IMR-90 (cell line): ENCODE measurements at regions not wholly inside any gene's neighbourhood (a gene's known extent, or its start where the extent isn't known, plus 50 kb on each side); places are given as distances from the start of the nearest gene placed in this dataset.

Source experiments
- ATAC-seq: fragments of 200-7000 bp; cut with Tn5 transposase; 2 replicates; pipeline ENCODE4 v1.9.1; 2020; ENCODE audit warnings: low read depth, mild to moderate bottlenecking, moderate library complexity
- BruUV-seq: library from RNA; stranded (reverse); fragments of 400-500 nt; replicated peaks from 2 replicates; lab custom pipeline; 2021; lab: Mats Ljungman, UMichigan
- CTCF ChIA-PET: fragments of 300-600 bp; formaldehyde crosslinking; extraction: SDS; loops from one replicate; lab custom pipeline; 2021; ENCODE audit warnings: antibody characterized with exemption; lab: Yijun Ruan, JAX
- POLR2A ChIA-PET: fragments of 300-600 bp; sonication (Branson Sonifier 250); formaldehyde crosslinking; loops from one replicate; lab custom pipeline; 2022; ENCODE audit warnings: antibody characterized with exemption; ENCODE audit not compliant: unreplicated experiment; lab: Charles Lee
- DNase-seq: peaks from one replicate; pipeline ENCODE4 v3.0.0; 2013
- H2AFZ ChIP-seq: replicated peaks from 2 replicates; pipeline ENCODE3; 2013; ENCODE audit warnings: low read length, mild to moderate bottlenecking; ENCODE audit not compliant: poor library complexity
- H2AK5ac ChIP-seq: 2 replicates; pipeline ENCODE4 v1.6.1; 2013; ENCODE audit warnings: low read depth, low read length, inconsistent platforms
- H2AK9ac ChIP-seq: replicated peaks from 2 replicates; pipeline ENCODE3; 2013; ENCODE audit warnings: mild to moderate bottlenecking, low read depth, low read length, moderate library complexity; ENCODE audit not compliant: poor library complexity
- H2BK120ac ChIP-seq: 2 replicates; pipeline ENCODE4 v1.6.1; 2013; ENCODE audit warnings: low read depth, low read length, inconsistent platforms
- H2BK15ac ChIP-seq: 3 replicates; pipeline ENCODE4 v1.6.1; 2013; ENCODE audit warnings: low read depth, low read length, inconsistent platforms
- H2BK20ac ChIP-seq: 2 replicates; pipeline ENCODE4 v1.6.1; 2013; ENCODE audit warnings: low read depth, mild to moderate bottlenecking, inconsistent platforms, low read length, moderate library complexity
- H2BK5ac ChIP-seq: 2 replicates; pipeline ENCODE4 v1.6.1; 2013; ENCODE audit warnings: mild to moderate bottlenecking, low read depth, low read length, inconsistent platforms; ENCODE audit not compliant: poor library complexity, severe bottlenecking
- H3K14ac ChIP-seq: replicated peaks from 2 replicates; pipeline ENCODE4 v1.6.1; 2013; ENCODE audit warnings: low read depth, low read length, inconsistent platforms
- H3K18ac ChIP-seq: 2 replicates; pipeline ENCODE4 v1.6.1; 2013; ENCODE audit warnings: low read depth, low read length, control low read depth
- H3K23ac ChIP-seq: 2 replicates; pipeline ENCODE4 v1.6.1; 2013; ENCODE audit warnings: low read depth, low read length, inconsistent platforms
- H3K27ac ChIP-seq: 2 replicates; pipeline ENCODE4 v1.5.1; 2013; ENCODE audit warnings: mild to moderate bottlenecking, control low read depth, low read length; ENCODE audit not compliant: insufficient read depth
- H3K27me3 ChIP-seq: 2 replicates; pipeline ENCODE4 v1.6.1; 2013; ENCODE audit warnings: low read length; ENCODE audit not compliant: control insufficient read depth, insufficient read depth
- H3K36me3 ChIP-seq: 2 replicates; pipeline ENCODE4 v1.6.1; 2013; ENCODE audit warnings: low read length, mixed read lengths; ENCODE audit not compliant: control insufficient read depth, insufficient read depth
- H3K4ac ChIP-seq: 2 replicates; pipeline ENCODE4 v1.6.1; 2013; ENCODE audit warnings: low read depth, low read length, inconsistent platforms
- H3K4me1 ChIP-seq: 2 replicates; pipeline ENCODE4 v1.6.1; 2013; ENCODE audit warnings: low read length, mixed read lengths; ENCODE audit not compliant: control insufficient read depth, insufficient read depth
- H3K4me2 ChIP-seq: 2 replicates; pipeline ENCODE4 v1.6.1; 2013; ENCODE audit warnings: low read depth, mild to moderate bottlenecking, control low read depth, low read length, moderate library complexity
- H3K4me3 ChIP-seq: 2 replicates; pipeline ENCODE4 v1.5.1; 2013; ENCODE audit warnings: low read depth, mild to moderate bottlenecking, control low read depth, low read length, moderate library complexity; ENCODE audit not compliant: insufficient read depth
- H3K56ac ChIP-seq: 2 replicates; pipeline ENCODE4 v1.6.1; 2013; ENCODE audit warnings: low read length, inconsistent platforms; ENCODE audit not compliant: insufficient read depth; ENCODE audit errors: extremely low read depth
- H3K79me1 ChIP-seq, 2 experiments: 2 replicates each; pipeline ENCODE4 v1.6.1; 2013; ENCODE audit warnings: low read length in 2 of 2, inconsistent platforms in 1 of 2, low read depth in 1 of 2
- H3K9ac ChIP-seq: 2 replicates; pipeline ENCODE4 v1.6.1; 2013; ENCODE audit warnings: low read depth, low read length, control low read depth
- H3K9me1 ChIP-seq: 2 replicates; pipeline ENCODE4 v1.6.1; 2013; ENCODE audit warnings: low read length, inconsistent platforms; ENCODE audit not compliant: insufficient read depth
- H3K9me3 ChIP-seq: 2 replicates; pipeline ENCODE4 v1.6.1; 2013; ENCODE audit warnings: low read length; ENCODE audit not compliant: control insufficient read depth, insufficient read depth
- H4K20me1 ChIP-seq: 2 replicates; pipeline ENCODE4 v1.6.1; 2013; ENCODE audit warnings: low read length, inconsistent platforms; ENCODE audit not compliant: insufficient read depth
- H4K5ac ChIP-seq: 2 replicates; pipeline ENCODE4 v1.6.1; 2013; ENCODE audit warnings: mild to moderate bottlenecking, low read depth, low read length, control low read depth
- H4K8ac ChIP-seq, 2 experiments: 2 replicates each; pipeline ENCODE4 v1.6.1; 2013; ENCODE audit warnings: low read depth in 2 of 2, low read length in 2 of 2, control low read depth in 1 of 2, inconsistent platforms in 1 of 2
- H4K91ac ChIP-seq: 2 replicates; pipeline ENCODE4 v1.6.1; 2013; ENCODE audit warnings: low read depth, low read length, inconsistent platforms; ENCODE audit not compliant: insufficient read depth
- BHLHE40 ChIP-seq: fragments of 150-350 bp; IDR thresholded peaks from 2 replicates; pipeline ENCODE4 v1.6.1; 2016; ENCODE audit warnings: mild to moderate bottlenecking, low read depth, low read length
- CEBPB ChIP-seq: IDR thresholded peaks from 2 replicates; pipeline ENCODE4 v1.6.1; 2012; ENCODE audit warnings: low read depth, low read length, improper control_type of control experiment
- CHD1 ChIP-seq: IDR thresholded peaks from 2 replicates; pipeline ENCODE4 v1.6.1; 2012; ENCODE audit warnings: low read depth, low read length, improper control_type of control experiment
- FOS ChIP-seq: fragments of 150-350 bp; IDR thresholded peaks from 2 replicates; pipeline ENCODE4 v1.6.1; 2016; ENCODE audit warnings: low read depth, low read length
- MAFK ChIP-seq: IDR thresholded peaks from 2 replicates; pipeline ENCODE4 v1.6.1; 2012; ENCODE audit warnings: low read depth, low read length, improper control_type of control experiment
- MAZ ChIP-seq: IDR thresholded peaks from 2 replicates; pipeline ENCODE4 v1.6.1; 2012; ENCODE audit warnings: low read depth, mild to moderate bottlenecking, low read length, improper control_type of control experiment, moderate library complexity, borderline replicate concordance
- MXI1 ChIP-seq: IDR thresholded peaks from 2 replicates; pipeline ENCODE4 v1.6.1; 2012; ENCODE audit warnings: low read depth, mild to moderate bottlenecking, low read length, moderate library complexity, borderline replicate concordance
- NFE2L2 ChIP-seq: fragments of 150-350 bp; IDR thresholded peaks from 2 replicates; pipeline ENCODE4 v1.6.1; 2016; ENCODE audit warnings: low read depth, mild to moderate bottlenecking, low read length
- POLR2A ChIP-seq: IDR thresholded peaks from 2 replicates; pipeline ENCODE4 v1.6.1; 2012; ENCODE audit warnings: mild to moderate bottlenecking, low read depth, low read length
- RAD21 ChIP-seq: IDR thresholded peaks from 2 replicates; pipeline ENCODE4 v1.6.1; 2012; ENCODE audit warnings: low read length, improper control_type of control experiment
- RCOR1 ChIP-seq: IDR thresholded peaks from 2 replicates; pipeline ENCODE4 v1.6.1; 2012; ENCODE audit warnings: mild to moderate bottlenecking, low read length, improper control_type of control experiment; ENCODE audit not compliant: insufficient replicate concordance
- RFX5 ChIP-seq: IDR thresholded peaks from 2 replicates; pipeline ENCODE4 v1.8.0; 2012; ENCODE audit warnings: low read depth, mild to moderate bottlenecking, low read length, moderate library complexity
- SMC3 ChIP-seq: fragments of 150-350 bp; IDR thresholded peaks from 2 replicates; pipeline ENCODE4 v1.6.1; 2016; ENCODE audit warnings: low read depth, mild to moderate bottlenecking, antibody characterized with exemption, low read length, moderate library complexity
- WGBS, 2 experiments: methylation state at CpG; one replicate each; pipeline versions ENCODE4 v1.1.5 to v1.1.7; 2013; ENCODE audit warnings: missing lambda C conversion rate in 2 of 2; ENCODE audit not compliant: insufficient read length in 1 of 2; ENCODE audit errors: extremely low coverage in 2 of 2; 5-methylcytosine and 5-hydroxymethylcytosine counted together
- dilution Hi-C: fragments of 300-500 bp; cut with HindIII; formaldehyde crosslinking; loops from one replicate; pipeline ENCODE4 v1.14.3; 2018; ENCODE audit warnings: low sequenced_read_pairs; ENCODE audit not compliant: unreplicated experiment
- in situ Hi-C: fragments of 300-500 bp; cut with MboI; formaldehyde crosslinking; loops from 3 replicates; pipeline ENCODE4 v1.14.3; 2019; ENCODE audit warnings: low sequenced_read_pairs, inconsistent platforms, mixed read lengths
- intact Hi-C: fragments of 100-400 bp; cut with micrococcal nuclease; formaldehyde crosslinking; loops from 2 replicates; pipeline ENCODE4 v1.10.0; 2022
- TF ChIP-seq, protein P1 (sequence below): fragments of 150-350 bp; IDR thresholded peaks from 2 replicates; pipeline ENCODE4 v1.6.1; 2017; ENCODE audit warnings: mild to moderate bottlenecking, antibody characterized with exemption, low read length, low read depth
- TF ChIP-seq, protein P2 (sequence below): conservative IDR thresholded peaks from 2 replicates; pipeline ENCODE4 v1.5.1; 2012; ENCODE audit warnings: mild to moderate bottlenecking, low read depth, low read length, improper control_type of control experiment
- TF ChIP-seq, protein P3 (sequence below): fragments of 150-350 bp; IDR thresholded peaks from 2 replicates; pipeline ENCODE4 v1.6.1; 2016; ENCODE audit warnings: low read depth, mild to moderate bottlenecking, low read length, moderate library complexity, borderline replicate concordance

DNA sequence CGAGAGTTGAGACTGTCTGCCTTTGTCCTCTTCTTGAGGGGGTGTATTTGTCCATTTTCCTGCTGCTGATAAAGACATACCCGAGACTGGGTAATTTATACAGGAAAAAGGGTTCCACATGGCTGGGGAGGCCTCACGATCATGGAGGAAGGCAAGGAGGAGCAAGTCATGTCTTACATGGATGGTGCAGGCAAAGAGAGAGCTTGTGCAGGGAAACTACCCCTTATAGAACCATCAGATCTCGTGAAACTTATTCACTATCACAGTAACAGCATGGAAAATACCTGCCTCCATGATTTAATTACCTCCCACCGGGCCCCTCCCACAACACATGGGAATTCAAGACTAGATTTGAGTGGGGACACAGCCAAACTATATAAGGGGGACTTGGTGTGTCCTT is 338.2 kb upstream of the TNRC6C start:
- Histone ChIP-seq H2BK5ac (peak overlapping the region; percentile 9), H3K27me3 (no peaks in the 10 kb centered on the region), H2AK9ac (no peak overlapping the region), H3K14ac (no peak overlapping the region), H3K23ac (no peak overlapping the region), H2AFZ (peak overlapping the region; percentile 29), H4K20me1 (no peaks in the 10 kb centered on the region), H4K5ac (no peak overlapping the region), H2BK20ac (peak overlapping the region; percentile 20; the same call in 1 of the 2 replicates), H3K9me1 (no peaks in the 10 kb centered on the region), H3K27ac (peak overlapping the region; percentile 60; the same call in 1 of the 2 replicates), H3K4ac (no peak overlapping the region; the same call in 1 of the 2 replicates), H3K36me3 (no peaks in the 10 kb centered on the region), H4K91ac (no peak overlapping the region), H3K18ac (peak overlapping the region; percentile 60), H3K9me3 (peaks cover 2% of the 10 kb centered on the region; the same call in 1 of the 2 replicates), H3K4me3 (no peak overlapping the region), H3K9ac (no peak overlapping the region), H2BK120ac (0 out of 2 replicates have a peak overlapping the region, but pooled peaks have one; percentile 10), H2AK5ac (0 out of 2 replicates have a peak overlapping the region, but pooled peaks have one; percentile 18), H3K4me2 (peak overlapping the region; percentile 40; the same call in 1 of the 2 replicates), H3K4me1 (peaks cover 4% of the 10 kb centered on the region), H3K79me1 (no peaks in the 10 kb centered on the region), H2BK15ac (no peak overlapping the region), H3K56ac (no peak overlapping the region), H4K8ac (no peak overlapping the region)
- DNase-seq (no peak), ATAC-seq (no peak; the same call in 1 of the 2 replicates)
- intact Hi-C loops (no loop called here), in situ Hi-C loops (no loop called here), dilution Hi-C loops (no loop called here)
- ChIA-PET CTCF (interaction anchor here (0.6 kb wide), 1 partner anchor 38 kb away, joined by 3 read pairs; no protein-coding TSS in a partner anchor), POLR2A (no interaction called here)
- WGBS, 2 experiments = 20% methylated on average over 1 of the region's 5 CpGs; no CpG with 5 or more reads in 1 of the 2 experiments
- no peak for TF ChIP-seq CHD1
- no peak for TF ChIP-seq RCOR1
- no peak for TF ChIP-seq CEBPB
- no peak for TF ChIP-seq MAFK
- TF ChIP-seq SMC3 = no peak
- no peak for TF ChIP-seq MAZ
- TF ChIP-seq MXI1 = no peak
- TF ChIP-seq, protein P1, sequence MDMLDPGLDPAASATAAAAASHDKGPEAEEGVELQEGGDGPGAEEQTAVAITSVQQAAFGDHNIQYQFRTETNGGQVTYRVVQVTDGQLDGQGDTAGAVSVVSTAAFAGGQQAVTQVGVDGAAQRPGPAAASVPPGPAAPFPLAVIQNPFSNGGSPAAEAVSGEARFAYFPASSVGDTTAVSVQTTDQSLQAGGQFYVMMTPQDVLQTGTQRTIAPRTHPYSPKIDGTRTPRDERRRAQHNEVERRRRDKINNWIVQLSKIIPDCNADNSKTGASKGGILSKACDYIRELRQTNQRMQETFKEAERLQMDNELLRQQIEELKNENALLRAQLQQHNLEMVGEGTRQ = no peak
- TF ChIP-seq BHLHE40 = no peak
- no peak for TF ChIP-seq NFE2L2
- TF ChIP-seq RAD21 = no peak
- TF ChIP-seq, protein P2, sequence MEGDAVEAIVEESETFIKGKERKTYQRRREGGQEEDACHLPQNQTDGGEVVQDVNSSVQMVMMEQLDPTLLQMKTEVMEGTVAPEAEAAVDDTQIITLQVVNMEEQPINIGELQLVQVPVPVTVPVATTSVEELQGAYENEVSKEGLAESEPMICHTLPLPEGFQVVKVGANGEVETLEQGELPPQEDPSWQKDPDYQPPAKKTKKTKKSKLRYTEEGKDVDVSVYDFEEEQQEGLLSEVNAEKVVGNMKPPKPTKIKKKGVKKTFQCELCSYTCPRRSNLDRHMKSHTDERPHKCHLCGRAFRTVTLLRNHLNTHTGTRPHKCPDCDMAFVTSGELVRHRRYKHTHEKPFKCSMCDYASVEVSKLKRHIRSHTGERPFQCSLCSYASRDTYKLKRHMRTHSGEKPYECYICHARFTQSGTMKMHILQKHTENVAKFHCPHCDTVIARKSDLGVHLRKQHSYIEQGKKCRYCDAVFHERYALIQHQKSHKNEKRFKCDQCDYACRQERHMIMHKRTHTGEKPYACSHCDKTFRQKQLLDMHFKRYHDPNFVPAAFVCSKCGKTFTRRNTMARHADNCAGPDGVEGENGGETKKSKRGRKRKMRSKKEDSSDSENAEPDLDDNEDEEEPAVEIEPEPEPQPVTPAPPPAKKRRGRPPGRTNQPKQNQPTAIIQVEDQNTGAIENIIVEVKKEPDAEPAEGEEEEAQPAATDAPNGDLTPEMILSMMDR = no peak
- TF ChIP-seq, protein P3, sequence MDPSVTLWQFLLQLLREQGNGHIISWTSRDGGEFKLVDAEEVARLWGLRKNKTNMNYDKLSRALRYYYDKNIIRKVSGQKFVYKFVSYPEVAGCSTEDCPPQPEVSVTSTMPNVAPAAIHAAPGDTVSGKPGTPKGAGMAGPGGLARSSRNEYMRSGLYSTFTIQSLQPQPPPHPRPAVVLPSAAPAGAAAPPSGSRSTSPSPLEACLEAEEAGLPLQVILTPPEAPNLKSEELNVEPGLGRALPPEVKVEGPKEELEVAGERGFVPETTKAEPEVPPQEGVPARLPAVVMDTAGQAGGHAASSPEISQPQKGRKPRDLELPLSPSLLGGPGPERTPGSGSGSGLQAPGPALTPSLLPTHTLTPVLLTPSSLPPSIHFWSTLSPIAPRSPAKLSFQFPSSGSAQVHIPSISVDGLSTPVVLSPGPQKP = no peak
- no peak for TF ChIP-seq POLR2A
- TF ChIP-seq FOS = no peak
- no peak for TF ChIP-seq RFX5
- no TSS peak for BruUV-seq
